HG03066 (cell line): ENCODE measurements at regions not wholly inside any gene's neighbourhood (a gene's known extent, or its start where the extent isn't known, plus 50 kb on each side); places are given as distances from the start of the nearest gene placed in this dataset.

Experiments used
- ATAC-seq: cut with Tn5 transposase; IDR thresholded peaks from one replicate; pipeline ENCODE4 v1.9.1; 2021; ENCODE audit warnings: low read depth; ENCODE audit not compliant: unreplicated experiment

DNA sequence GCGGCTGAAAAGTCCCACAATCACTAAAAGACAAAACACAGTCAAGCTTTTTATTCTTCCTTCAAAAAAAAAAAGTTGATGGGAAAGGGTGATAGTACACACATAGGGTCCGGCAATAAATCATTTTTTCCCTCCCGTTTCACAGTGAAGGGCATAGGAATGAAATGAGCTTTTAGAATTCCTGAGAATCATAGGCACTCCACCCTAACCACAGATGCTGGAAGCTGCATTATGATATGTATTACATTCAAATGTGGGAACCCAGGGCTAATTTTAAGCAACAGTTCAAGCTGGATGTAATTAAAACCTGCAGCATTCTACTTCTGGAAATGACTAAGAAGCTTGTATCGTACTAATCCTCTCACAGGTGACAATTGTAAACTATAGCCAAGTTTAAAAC is 75.7 kb upstream of the KCNJ15 start:
- ATAC-seq: no peak

DNA sequence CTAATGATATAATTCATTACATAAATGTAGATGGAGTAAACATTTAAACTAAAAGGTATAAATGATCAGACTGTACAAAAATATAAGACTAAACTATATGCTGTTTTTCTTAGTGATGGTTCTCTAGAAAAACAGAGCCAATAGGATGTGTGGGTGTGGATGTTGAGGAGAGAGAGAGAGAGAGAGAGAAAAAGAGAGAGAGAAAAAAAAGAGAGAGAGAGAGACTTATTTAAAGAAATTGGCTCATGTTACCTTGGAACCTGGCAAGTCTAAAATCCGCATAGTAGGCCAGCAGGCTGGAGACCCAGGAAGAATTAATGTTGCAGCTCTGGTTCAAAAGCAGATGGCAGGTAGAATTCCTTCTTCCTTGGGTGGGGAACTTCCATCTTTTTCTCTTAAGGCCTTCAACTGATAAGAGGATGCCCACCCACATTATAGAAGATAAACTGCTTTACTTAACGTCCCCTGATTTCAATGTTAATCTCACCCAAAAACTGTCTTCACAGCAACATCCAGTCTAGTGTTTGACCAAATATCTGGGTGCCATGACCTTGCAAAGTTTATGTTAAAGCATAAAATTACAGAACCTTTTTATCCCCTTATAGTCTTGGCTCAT is 74.3 kb upstream of the KCNJ15 start:
- ATAC-seq: no peak

DNA sequence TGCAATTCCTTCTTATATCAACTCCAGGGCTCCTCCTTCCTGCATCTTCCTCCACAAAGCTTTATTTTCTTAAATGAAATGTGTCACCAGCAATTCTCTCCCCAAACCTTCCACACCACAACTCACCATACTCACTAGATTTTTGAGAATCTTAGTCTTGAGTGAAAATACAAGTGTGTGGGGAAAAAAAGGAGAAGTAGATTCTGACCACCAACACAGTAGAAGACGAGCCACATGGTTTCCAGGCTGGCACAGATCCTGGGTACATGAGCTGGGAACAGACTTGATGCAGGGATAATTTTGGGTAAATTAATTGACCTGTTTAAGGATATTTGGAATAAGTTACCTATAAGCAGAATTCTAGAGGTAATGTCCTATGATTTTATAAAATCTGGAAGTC is 72.8 kb upstream of the KCNJ15 start:
- no peak for ATAC-seq

DNA sequence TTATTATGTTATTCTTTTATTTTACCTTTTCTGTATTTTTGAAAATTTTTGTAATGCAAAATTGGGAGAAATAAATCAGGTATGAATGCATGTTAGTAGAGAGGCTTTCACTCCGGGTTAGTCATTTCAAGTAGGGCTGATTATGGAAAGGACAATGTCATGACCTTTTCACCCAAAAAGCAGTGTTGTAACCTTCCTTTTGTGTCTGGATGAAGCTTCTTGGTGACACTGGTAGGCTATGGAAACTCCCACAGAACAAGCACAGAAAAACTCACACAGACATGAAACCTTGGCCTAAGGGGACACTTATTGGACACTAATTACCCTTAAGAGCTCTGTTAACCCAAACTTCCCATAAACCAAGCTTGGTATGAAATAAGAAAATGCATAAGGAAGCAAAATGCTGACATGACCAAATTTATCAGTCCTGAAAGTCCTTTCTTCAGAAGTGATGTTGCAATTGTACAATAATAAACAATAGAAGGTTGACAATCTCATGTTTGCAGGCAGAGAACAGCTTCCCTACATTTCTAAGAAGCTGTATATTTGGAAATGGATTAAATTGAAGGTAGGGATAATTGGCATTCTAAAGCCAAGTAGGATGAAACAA is 70.0 kb upstream of the KCNJ15 start:
- ATAC-seq: no peak

DNA sequence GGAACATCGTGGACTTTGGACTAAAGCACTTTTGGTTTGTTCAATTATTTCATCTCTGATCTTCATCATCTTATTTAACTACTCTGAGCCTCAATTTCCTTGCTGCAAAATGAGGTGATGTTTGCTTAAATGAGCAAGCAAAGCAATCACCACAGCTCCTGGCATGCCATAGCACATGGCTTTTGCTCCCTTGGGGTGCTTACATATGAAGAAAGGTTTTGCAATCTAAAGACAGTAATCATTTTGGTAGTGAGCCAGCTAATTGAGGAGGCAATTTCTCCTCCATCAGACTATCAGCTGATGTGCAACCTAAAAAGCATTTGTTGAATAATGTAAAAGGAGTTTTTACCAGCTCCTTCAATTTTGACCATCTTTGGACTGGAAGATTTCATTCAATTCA is 68.8 kb upstream of the KCNJ15 start:
- no peak for ATAC-seq

DNA sequence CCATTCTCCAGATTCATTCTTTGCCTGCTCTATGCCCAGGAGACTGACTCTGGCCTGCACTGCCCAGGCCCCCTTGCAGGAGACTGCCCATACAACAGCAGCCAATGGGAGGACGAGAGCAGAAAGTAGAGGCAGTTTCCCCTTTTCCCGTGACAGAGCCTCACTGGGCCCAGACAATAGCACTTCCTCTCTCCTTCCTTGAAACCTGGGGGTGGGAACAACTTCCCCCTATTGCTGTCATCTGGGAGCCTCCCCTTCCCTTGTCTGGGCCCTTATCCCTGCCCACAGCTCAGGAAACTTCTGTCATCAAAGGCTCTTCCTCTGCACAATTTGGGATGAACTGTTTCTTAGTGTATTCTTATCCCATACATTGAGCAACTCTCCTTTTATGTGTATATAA is 60.8 kb upstream of the KCNJ15 start:
- no peak for ATAC-seq

DNA sequence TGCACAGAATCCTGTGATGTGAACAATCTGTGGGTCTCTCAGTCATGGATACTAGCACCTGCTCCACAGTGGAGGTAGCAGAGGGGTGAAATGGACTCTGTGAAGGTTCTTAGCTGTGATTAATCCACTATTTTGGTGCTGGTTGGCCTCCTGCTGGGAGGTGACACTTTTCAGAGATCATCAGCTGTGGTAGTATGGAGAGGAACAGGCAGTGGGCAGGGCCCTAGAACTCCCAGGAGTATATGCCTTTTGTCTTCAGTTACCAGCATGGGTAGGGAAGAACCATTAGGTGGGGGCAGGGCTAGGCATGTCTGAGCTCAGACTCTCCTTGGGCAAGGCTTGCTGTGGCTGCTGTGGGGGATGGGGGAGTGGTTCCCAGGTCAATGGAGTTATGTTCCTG is 54.0 kb upstream of the KCNJ15 start:
- ATAC-seq: no peak

DNA sequence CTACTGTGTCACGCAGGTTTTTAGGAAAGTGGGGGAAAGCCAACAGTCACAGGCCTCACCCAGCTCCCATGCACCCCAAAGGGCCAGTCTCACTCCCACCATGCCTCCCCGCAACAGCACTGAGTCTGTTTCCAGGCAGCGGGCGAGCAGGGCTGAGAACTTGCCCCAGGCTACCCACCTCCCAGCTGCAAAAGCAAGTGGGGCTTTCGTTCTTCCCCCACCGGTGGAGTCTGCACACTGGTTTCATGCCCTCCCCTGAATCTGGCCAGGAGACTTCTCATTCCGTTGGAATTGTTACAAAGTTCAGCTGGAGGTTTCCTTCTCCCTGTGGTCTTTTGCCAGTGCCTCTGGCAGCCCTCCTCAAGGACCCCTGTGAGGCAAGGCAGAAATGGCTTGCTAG is 53.6 kb upstream of the KCNJ15 start:
- ATAC-seq: no peak

DNA sequence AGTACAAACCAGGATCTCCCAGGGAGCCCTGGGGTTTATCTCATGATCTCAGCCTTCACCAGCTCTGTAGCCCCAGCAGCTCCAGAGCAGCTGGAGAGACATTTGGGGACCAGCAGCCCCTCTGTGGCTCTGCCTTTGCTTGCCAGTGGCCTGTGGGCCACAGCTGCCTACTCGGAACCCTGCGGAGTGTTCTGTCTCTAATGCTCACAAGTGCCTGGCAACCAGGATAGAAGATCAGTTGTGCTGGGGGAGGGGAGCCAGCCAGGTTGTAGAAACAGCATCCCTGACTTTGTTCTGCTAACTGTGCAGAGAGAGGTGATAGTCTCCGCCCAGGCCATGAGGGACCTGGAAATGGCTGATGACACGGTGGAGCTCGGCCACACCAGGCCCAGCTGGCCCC is 50.9 kb upstream of the KCNJ15 start:
- ATAC-seq: no peak

DNA sequence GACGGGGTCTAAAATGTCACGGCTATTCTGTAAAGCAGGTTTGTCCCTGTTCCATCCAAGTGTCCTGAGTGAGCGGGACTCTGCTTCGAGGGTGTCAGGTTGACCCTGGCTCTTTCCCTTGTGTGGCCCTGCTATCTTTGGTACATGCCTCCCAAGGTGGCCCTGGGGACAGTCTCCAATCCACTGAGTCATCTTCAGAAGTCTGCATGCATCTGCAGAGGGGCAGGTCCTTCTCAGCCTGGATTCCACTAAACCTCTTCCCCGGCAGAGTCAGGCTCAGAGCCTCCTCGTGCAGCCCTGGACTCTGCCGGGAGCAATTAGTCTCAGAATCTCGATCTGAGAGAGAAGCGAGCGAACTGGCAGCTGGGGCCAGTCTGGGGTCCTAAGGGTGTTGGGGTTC is 50.1 kb upstream of the KCNJ15 start:
- no peak for ATAC-seq
